Activated CD8-positive, alpha-beta memory T cell treated with anti-CD3 and anti-CD28 coated beads for 48 hours (primary cell): ENCODE measurements at regions not wholly inside any gene's neighbourhood (a gene's known extent, or its start where the extent isn't known, plus 50 kb on each side); places are given as distances from the start of the nearest gene placed in this dataset.

Source experiments
- DNase-seq, 3 experiments: peaks; one replicate each; pipeline ENCODE4 v3.0.0-alpha.2; 2020; ENCODE audit warnings: low read depth in 2 of 3, low spot score in 2 of 3

- no peak for DNase-seq
Observed at GRCh38 chr18:38993342-38993741, 1427.7 kb upstream of the CELF4 start.

GRCh38 chr18:38984968-38985367, 1419.4 kb upstream of the CELF4 start:
- no peak for DNase-seq

DNA sequence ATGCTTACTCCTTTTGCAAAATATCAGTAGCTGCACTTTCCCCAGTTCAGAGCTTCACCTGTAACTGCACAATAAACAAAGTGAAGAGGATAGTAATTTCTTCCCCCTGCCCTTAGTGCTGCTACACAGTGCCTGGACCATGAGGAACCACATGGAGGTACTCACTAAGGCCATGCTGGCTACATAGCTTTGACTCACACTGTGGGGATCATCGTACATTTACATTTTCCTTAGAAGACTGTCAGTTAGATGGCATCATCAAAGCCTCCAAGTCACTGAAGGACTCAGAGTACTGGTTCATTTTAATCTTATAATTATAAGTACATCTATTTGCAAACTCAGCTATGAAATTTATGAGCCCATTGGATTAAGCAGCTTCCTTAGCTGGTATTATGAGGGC, 1416.5 kb upstream of the CELF4 start:
- no peak for DNase-seq

GRCh38 chr18:38981389-38981788, 1415.8 kb upstream of the CELF4 start:
- DNase-seq, result no peak

- DNase-seq, result no peak
Observed at GRCh38 chr18:38980420-38980819, 1414.8 kb upstream of the CELF4 start.

DNA sequence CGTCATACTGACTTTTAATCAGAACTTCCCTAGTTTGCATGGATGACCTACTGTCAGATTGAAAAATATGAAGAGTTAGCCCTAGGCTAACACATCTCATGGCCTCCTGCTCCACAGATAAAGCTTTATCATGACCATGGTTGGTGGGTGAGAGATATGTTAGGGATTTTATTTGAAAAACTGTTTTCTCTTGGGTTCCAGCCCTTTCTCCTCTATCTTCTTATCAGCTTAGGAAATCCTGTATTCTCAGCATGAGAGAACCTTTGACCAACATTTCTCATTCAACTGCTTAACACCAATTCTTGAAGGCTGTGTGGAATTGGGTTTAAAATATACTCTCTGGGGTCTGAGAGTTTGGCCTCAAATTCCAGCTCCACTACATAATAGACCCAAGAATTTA, 1407.0 kb upstream of the CELF4 start:
- DNase-seq, result no peak

- no peak for DNase-seq
Observed at GRCh38 chr18:38971881-38972280, 1406.3 kb upstream of the CELF4 start.

GRCh38 chr18:38966841-38967240, 1401.2 kb upstream of the CELF4 start:
- no peak for DNase-seq

GRCh38 chr18:38963943-38964660, 1398.5 kb upstream of the CELF4 start:
- no peak for DNase-seq

DNA sequence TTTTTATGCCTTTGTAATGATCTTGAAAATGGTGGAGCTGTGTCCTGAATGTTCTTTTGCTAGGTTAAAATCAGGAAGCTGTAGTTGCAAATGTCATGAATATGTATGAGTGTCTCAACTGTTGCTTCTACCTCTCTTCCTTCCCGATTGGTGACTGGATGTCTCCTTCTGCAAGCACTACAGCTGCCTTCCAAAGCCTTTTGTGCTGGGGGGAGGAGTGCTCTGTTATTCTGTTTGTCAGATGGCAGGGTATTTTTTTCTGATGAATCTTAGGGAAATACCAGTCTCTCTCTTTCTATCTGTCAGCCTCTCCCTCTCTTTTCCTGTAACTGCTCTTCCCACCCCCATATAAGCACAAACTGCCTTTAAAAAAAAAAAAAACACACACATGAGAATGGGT, 1396.3 kb upstream of the CELF4 start:
- DNase-seq, result no peak

- no peak for DNase-seq
Observed at GRCh38 chr18:38957736-38958135, 1392.1 kb upstream of the CELF4 start.

DNA sequence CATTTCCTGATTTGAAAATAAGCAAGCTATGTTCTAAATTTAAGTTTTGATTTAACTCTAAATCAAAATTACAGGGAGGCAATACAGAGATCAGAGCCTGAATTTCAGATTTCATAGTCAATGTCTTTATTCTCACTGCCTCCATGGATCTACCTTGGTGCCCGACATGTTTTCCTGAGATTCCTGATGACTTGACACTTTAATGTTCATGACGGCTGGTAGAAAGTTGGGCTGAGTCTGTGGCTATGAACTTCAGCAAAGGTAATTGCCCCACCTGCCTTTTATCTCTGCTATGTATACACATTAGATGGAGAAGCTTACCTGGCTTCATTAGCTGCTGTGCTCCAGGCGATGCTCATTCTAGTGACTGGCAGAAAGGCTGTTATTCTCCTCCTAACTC, 1390.5 kb upstream of the CELF4 start:
- no peak for DNase-seq

DNA sequence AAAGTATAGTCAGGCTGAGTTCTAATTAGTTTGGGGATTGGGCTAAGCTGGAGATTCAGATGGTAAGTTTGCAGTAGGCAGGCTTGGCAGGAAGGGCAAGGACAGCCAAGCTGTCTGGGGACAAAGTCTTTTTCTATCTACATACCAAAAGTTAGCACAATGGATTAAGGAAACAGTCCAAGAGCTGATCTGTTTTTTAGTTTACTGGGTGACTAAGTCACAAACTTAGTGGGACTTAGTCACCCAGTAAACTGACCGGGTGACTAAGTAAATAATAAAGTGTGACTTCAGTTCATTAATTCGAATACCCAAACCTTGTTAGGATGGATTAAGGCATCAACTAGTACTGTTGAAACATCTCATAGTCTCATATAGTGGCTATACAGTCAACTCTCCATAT, 1386.0 kb upstream of the CELF4 start:
- DNase-seq, result no peak

- DNase-seq, result no peak
Observed at GRCh38 chr18:38948436-38948835, 1382.8 kb upstream of the CELF4 start.

GRCh38 chr18:38944446-38945024, 1378.9 kb upstream of the CELF4 start:
- DNase-seq, result no peak

GRCh38 chr18:38941711-38942561, 1376.3 kb upstream of the CELF4 start:
- no peak for DNase-seq

- peak in 2 of 3 experiments; percentile 6 to 38 for DNase-seq
Observed at GRCh38 chr18:38940863-38941531, 1375.4 kb upstream of the CELF4 start.

GRCh38 chr18:38940475-38940862, 1374.9 kb upstream of the CELF4 start:
- DNase-seq, result no peak

DNA sequence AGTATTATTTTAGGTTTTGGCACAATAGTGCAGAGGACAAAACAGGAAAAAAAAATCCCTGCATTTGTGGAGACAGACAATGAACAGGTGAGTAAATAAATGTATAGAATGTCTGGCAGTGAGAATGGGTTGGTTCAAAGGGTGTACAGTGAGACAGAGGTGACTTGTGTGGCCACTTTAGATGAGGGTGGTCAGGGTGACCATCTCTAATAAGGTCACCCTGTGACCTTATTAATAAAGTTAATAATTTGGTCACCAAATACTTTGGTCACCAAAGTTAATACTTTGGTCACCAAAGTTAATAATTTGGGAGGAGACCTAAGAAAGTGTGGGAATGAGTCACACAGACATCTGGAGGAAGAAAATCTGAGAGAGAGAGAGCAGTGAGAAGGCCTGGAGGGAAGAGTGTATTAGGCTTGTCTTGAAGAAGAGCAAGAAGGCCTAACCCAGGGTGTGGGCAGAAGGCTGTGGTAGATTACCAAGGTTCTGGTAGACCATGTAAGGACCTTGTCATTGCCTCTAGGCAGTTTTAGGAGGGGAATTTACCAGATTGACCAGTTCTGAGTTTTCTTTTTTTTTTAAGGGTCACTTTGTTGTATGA, 1368.4 kb upstream of the CELF4 start:
- DNase-seq, result no peak

DNA sequence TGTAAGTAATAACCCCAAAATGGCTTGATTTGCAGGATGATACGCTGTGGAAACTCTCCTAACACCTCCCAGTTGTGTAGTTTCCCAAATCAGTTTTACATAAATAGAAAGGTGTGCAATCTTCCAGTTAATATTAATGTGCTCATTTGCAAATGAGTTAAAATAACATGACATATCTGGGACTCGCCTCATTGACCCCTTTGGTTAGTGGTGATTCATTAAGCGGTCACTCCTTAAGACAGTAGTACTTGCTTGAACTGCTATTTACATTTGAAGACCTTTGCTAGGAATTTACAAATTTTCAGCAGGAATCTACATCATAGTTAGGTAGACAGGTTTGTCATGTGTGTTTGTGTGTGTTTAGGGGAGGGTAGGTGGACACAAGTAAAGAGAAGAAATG, 1367.7 kb upstream of the CELF4 start:
- no peak for DNase-seq

DNA sequence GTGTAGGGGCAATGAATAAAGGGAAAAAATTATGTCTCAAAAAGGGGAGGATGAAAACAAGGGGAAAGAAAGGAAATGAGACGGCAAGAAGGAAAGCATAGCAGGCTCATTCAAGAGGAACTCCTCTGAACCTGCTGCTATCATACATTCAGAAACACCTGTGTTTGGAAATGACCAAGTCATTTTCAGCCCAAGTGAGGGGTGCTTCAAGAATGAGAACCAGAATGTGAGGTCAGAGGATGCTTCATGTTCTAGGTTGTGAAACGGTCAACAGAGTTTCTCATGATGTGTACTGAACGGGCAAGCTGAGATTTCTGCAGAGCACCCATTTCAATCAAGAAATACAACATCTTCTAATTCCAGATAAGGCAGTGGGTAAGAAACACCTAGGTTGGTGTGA, 1367.2 kb upstream of the CELF4 start:
- no peak for DNase-seq

- DNase-seq, result no peak
Observed at GRCh38 chr18:38931754-38932050, 1366.1 kb upstream of the CELF4 start.
